Fibroblast of skin of right quadriceps (primary cell): ENCODE measurements at regions not wholly inside any gene's neighbourhood (a gene's known extent, or its start where the extent isn't known, plus 50 kb on each side); places are given as distances from the start of the nearest gene placed in this dataset.

ENCODE experiments used
- DNase-seq: peaks from one replicate; pipeline ENCODE4 v3.0.0-alpha.2; 2013

DNA sequence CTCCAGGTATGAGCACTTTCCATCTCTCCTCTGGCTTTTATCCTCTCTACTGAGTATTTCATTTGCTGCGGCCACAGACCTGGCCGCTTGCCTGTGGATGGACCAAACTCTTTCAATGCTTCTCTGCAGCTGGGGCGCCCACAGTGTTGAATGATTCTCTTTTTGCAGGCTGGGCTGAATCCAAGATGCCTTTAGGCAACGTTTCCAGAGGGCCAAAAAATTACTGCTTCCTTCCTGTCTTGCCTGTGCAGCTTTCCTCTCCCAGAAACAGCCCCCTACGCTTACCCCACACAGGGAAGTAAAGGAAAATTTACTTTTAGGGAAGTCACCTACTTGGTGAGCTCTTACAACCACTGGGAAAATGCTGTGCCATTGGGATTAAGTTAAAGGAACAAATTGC is 55.6 kb upstream of the JDP2 start:
- no peak for DNase-seq

DNA sequence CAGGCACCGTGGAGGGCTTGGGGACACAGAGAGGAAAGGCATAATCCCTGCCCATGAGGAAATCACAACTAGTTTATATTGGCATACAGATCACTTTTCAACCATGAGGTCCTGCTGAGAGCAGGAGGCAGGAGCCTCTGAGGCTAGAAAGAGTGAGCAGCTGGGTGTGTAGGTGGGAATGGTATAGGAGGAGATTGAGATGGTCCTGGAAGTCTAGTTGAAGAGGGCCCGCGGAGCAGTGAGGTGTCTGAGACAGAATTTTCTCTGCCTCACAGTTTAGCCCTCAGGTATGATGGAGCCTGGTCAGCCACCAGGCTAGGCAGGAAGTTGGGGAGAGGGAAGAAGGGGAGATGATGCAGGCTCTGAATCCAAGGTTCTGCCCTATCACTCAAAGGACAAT is 54.7 kb upstream of the JDP2 start:
- no peak for DNase-seq

DNA sequence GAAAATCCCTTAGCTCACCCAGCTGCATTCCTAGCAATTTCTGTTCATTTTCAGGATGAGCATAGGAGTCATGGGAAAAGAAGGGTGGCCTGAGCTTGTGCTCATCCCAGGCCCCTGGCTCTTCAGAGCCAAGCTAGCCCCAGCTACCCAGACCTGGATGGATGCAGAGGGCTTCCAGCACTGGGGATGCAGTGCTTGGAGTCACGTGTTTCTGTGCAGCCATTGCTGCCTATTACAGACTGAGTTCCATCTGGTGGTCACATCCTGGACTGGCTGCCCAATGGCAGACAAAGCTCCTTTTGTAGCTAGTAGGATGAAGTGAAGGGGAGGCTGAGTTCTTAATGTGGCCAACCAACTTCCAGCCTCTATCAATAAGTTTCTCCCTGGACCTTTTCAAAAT is 54.2 kb upstream of the JDP2 start:
- no peak for DNase-seq

DNA sequence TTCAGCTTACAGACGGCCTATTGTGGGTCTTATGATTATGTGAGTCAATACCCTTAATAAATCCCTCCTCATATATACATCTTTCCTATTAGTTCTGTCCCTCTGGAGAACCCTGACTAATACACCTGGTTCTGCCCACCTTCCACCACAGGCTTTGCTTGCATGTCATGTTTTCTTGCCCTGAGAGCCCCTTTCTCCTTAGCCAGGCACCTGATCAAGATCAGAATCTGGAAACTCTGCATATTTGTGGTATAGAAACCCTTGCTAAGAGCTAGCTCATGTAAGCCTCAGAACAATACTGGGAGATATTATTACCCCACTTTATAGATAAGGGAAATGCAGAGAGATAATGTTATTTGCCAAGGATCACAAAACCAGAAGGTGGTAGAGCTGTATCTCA is 52.9 kb upstream of the JDP2 start:
- no peak for DNase-seq

DNA sequence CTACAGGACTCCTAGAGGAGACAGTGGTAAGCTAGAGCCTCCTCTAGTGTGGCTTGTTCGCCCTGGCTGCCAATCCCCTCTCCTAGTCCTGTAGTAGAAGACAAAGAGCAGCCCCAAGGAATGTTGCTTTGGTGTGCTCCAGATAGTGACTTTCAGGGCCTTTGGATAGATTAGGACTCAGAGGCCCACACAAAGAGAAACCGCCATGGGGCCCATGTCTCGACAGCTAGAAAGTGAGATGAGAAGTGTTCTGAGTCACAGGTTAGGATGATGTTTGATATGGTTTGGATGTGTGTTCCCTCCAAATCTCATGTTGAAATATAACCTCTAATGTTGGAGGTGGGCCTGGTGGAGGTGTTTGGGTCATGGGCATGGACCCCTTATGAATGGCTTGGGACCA is 51.8 kb upstream of the JDP2 start:
- DNase-seq, result no peak
